Pons (tissue), 1 donor: ENCODE measurements at regions not wholly inside any gene's neighbourhood (a gene's known extent, or its start where the extent isn't known, plus 50 kb on each side); places are given as distances from the start of the nearest gene placed in this dataset.
A peak's percentile ranks its signal among the peaks of the same experiment; 100 is the strongest.

Experiments used
- DNase-seq: peaks from one replicate; pipeline ENCODE4 v3.0.0-alpha.2; 2016; ENCODE audit warnings: low spot score

DNA sequence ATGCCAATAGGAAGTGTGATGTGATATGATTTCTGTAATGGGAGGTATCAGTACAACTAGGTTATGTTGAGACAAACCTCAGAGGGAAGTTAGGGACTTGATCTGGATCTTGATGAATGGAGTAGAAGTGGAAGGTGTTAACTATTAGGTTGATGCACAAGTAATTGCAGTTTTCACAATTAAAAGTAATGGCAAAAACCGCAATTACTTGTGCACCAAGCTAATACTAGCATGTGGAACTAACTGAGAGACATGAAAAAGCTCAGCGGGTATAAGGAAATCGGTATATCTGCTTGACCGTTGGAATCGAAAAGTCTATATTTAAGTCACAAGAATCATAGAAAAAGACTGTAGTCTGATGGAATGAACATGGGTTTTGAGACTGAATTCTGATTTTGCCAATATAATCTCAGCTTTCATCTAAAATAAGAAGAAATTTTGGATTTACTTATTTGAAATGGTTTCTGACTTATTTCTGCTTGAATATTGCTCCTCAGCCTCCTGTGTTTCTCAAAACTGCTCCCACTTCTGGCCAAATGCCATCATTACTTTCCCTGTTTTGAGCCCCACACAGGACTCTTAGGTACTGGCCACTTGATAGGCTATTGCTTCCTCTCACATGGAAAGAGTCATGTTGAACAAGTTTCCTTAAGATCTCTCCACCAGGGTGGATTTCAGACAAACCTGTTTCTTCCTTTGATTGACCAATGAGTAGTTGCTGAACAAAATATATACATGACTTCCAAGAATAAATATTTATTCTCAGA, 271.5 kb upstream of the COL8A1 start:
- no peak for DNase-seq

DNA sequence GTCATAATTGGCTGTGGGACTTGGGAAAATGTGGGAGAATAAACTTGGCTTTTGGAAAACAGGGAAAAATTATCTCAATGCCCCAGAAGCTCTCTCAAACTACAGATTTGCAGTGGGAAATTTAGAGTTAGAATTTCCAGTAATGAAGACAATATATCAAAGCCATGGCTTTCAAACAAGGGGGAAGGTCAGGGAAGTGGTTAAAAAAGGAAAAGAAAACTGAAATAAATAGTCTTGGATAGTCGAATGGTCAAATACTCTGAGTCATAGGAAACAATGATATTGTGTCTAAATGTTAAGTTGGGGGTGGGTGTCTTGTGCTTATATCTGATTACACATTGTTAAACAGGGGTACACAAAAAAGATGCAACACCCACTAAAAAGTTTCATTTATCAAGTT, 272.4 kb upstream of the COL8A1 start:
- no peak for DNase-seq

DNA sequence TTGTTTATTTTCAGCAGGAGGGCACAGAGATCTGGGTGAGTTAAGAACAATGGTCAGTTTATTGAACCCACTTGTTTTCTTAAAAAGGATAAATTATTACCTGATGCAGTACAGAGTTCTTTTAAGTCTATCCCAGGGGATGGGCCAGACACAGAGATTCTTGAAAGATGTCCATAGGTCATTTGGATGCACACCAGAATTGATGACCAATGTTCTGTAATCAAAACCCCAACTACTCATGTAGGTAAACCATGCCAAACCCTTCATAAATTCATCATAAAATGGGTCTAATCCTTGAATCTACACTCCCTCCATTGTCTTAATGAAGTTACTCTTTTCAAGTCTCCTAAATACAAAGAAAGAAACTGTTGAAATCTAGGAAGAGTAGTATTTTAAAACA, 273.0 kb upstream of the COL8A1 start:
- no peak for DNase-seq

DNA sequence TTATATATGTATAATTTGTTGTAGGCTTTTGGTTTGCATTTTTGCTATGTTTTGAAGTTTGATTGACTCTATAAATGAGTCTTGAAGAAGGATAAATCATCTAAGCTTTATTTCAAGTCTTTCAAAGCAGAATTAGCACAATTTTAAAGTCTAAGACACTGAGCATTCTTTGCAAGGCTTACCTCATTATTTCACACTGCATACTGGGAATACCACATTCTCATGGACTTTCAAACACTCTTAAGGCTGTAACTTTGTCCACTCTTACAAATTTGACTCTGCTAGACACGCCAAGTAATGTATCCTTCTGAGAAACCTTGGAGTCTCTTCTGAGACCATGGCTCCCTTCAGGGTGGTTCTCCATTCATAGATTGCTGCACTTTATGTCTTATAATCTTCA, 281.3 kb upstream of the COL8A1 start:
- no peak for DNase-seq

DNA sequence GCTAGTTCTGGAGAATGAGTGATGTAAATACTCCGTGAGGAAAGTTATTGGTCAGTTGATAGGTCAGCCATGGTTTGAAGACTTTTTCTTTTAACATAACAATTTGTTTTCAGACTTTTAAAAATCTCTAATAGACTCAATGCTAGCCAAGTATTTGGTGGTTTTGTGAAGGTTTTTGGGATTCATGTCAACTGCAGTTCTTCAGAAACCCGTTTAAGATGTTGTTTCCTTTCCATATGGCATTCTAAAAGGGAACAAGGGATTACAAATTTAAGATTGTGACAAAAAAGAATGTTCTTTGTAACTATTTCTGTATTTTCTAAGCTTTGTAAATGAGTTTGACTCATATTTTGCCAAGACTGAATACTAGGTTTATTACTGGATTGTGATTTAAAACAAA, 281.7 kb upstream of the COL8A1 start:
- no peak for DNase-seq

DNA sequence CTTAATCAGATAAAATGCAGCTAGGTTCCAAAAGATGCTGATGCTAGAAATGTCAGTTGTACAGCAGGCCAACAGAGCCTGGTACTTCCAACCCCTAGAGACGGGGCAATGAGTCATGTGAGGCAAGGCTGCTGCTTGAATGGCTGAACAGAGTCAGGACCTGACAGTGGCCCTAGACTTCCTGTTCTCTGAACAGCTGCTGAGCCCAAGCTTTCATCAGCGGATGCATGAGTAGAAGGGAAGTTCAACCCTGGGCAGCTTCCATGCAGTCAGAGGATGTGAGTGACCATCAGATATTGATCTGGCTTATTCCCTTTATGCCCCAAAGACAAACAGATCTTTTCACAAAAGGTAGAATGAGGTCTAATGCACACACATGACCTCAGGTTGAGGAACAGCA, 282.9 kb upstream of the COL8A1 start:
- no peak for DNase-seq

DNA sequence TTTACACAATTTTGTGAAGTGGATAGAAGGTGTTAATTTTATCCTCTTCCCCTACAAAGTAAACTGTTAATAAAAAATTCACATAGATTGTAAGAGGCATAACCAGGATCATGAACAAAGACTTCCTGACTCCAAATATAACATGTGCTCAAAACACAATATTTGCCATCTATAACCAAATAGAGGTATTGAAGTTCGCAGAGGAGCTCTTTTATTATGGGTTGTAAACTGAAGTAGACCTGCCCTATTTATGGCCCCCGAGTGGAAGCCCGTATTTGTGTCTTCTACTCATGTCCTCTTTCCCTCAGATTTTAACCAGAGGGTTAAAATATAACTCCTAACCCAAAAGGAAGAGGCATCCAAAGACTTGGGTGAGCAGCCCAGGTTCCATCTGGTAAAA, 285.6 kb upstream of the COL8A1 start:
- DNase-seq, result no peak

DNA sequence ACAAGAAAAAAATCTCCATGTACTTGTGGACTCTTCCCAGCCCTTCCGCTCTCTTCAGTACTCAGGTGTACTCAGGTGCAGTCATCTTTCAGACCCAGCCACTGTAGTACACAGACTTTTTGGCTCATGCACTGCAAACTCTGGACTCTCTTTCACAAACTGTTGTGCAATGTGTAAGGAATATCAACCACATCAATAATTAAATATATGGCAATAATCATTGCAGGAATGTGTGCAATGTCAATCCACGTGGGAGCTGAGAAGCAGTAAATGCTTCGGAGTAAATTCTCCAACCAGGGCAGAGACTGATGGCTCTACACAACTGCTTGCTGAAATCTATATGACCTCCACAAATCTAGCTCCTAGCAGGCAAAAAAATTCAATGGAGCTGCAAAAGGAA, 287.3 kb upstream of the COL8A1 start:
- DNase-seq, result no peak

DNA sequence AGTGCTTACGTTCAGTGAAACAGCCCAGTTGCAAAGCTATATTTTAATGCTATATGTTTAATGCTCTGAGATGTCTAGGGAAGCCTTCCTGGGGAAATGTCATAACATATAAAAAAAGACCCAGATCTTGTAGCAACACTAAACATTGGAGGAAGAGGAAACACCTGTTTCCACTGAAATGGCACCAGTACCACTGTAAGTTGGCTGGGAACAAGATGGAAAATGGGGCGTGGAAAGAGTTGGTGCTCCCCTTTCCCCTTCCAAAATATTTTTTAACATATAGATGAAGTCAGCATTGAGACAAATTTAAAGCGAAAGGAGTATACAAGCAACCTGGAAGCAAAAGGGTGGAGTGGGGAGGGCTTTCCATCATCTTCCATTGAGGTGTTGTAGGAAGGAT, 289.9 kb upstream of the COL8A1 start:
- DNase-seq, result no peak

DNA sequence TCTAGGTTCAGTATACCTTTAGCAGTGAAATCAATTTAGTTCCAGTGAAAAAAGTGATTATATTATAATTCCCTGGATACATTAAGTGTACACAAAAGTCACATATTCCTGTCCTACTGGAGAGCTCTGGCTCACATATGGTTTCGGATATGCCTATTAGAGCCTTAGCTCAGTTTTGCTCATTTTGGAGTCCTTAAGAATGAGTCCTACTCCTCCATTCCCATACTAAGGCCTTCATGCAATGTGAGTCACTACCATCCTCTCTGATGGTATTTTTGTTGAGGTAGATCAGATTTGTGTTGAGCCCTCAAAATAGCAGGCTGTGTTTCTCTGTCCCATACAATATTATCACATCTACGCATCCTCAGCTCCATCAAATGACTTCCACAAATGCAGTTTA, 294.2 kb upstream of the COL8A1 start:
- DNase-seq, result no peak

DNA sequence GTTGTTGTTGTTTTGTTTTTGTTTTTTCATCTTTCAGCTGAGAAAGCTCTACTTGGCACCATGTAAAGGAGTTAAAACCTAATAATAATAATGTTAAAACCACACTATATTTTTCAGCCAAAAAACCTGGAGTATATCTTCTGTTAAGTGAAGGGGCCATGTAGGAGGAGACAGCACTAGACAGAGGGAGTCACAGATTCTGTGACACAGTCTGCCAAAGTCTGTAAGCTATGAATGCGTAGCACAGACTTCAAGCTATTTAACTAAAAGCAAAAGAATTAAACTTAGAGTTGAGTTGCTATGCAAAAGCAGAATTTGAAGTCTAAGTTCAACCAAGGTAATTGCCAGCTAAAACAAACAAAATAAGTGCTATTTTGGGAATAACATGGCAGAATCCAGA, 296.0 kb upstream of the COL8A1 start:
- DNase-seq, result no peak

DNA sequence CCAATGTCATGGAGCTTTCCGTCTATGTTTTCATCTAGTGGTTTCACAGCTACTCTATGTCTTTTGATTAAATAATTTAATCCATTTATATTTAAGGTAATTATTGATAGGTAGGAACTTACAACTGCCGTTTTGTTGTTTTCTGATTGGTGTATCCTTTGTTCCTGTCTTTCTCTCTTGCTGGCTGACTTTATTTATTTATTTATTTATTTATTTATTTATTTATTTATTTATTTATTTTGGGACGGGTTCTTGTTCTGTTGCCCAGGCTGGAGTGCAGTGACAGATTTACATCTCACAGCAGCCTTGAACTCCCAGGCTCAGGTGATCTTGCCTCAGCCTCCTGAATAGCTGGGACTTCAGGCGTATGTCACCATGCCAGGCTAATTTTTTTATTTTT, 299.2 kb upstream of the COL8A1 start:
- DNase-seq, result no peak

DNA sequence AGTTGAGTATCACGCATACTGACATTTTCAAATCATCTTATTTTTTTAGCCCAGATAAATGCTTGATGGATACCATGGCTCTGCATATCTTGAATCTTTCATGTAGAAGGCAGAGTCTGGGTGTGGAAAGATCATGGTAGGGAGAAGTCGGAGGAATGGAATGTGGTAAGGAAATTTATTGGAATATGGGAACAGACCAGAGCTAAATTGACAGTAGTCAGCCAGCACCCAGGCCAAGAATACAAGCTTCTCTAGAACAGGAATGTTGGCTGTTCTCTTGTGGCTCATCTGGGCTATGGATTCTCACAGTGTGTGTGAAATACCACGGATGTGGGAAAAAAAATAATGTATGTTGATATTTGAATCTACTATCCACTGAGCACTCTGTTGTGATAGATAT, 305.7 kb upstream of the COL8A1 start:
- no peak for DNase-seq

DNA sequence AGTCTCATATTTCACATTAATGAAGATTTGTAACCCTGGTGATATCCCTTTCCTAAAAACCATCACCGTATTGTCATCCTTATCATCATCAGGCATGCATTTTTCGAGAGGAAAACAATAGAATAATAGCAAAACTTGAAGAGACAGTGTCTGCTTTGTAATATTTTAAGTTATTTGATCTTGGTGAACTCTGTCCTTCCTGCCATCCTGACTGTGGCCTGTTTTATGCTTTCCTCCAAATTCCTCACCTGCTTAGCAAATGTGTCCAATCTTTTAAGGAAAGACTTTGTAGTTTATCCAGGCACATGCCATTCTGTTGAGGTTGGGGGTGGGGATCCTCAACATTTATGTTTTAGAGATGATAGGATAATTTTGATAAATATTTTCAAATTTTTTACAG, 306.1 kb upstream of the COL8A1 start:
- DNase-seq, result no peak

DNA sequence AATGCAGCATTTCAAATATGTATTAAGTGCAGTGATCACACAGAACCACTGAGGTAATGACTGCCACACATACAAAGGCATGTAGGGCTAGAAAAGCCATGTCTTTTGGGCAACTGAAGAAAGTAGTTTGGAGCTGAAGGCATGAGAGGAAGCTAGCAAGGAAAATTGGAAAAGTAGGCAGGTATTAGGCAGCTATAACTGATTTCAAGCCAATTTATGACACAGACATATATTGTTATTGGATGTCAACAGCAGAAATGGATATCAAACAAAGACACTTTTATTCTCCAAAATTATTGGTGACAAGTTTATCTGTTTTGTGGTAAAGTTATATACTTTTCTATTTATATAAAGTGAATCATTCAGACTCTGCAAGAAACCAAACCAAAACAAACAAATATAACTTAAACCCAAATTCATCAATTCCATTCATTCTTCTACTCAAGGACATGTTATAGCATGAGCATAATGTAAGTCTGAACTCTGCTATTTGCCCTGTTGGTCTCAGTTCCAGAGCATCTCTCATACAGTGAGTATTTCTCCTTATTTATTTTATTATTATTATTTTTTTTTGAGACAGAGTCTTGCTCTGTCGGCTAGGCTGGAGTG, 307.4 kb upstream of the COL8A1 start:
- DNase-seq, result no peak

DNA sequence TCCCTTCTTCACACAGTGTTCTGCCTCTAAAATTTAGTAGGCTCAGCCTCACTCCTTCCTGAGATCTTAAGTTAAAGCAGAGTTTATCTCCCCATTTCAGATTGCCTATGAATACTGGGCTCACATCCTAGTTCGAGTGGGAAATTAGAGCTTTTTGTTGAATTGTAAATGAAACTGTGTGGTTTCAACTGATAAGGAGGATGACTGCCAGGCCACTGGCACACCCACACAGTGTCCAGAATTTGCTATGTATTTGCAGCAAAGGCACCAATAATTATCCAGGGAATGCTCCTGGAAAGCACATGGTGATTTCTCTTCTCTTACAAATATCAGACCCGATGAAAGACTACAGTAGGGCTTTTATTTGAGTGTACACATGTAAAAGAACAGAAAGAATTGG, 308.1 kb upstream of the COL8A1 start:
- DNase-seq, result no peak

DNA sequence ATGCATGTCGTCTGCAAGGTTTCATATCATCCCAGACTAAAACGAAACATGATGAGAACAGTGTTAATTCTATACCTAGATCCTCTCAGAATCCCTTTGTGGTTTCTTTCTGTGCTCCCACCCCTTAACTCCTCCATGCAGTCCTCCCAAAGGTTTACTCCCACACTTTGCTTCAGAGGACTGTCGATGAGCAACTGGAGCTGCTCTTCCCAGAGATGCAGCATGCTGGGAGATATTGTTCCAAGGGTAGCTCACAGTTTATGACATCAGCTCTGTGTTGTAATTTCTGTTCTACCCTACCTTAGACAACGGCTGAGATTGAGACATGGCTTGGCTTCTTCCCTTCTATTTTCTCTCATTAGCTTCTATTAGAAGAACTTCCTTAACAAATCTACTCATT, 313.0 kb upstream of the COL8A1 start:
- DNase-seq, result no peak

DNA sequence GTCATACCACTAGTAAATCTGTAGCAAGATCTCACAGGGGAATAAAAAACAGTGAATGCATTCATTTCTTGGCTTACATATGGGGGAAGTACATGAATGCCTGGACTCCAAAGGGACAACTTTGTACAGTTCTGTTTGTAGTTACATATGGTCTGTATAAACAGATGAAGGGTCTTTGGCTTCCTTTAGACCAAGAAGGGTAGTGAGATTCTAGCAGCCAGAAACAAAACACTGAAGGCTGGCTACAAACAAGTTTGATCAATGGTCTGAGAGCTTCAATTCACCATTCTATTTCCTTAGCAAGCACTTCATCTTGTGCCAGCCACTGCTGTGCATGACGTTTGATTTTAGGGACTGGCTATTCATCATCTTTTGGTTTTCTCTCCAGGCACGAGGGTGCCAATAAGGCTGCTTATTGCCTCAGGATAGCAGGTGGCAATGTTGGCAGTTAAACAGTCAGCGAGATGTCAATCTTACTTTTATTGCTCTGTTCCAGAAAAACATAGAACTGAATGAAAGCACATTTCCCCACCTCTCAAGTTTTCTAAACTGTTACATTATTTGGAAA, 313.7 kb upstream of the COL8A1 start:
- peak; percentile 5 for DNase-seq

DNA sequence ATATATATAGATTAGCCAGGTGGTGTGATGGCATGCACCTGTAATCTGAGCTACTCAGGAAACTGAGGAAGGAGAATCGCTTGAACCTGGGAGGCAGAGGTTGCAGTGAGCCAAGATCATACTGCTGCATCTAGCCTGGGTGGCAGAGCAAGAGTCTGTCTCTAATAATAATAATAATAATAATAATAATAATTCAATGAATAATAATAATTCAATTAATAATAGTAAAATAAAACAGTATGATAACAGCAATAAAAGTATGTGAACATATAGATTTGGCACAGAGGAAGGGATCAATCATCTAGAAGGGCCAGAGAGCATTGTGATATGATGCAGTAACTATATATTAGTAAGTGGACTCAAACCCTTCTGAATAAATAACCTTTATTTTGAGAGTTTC, 314.5 kb upstream of the COL8A1 start:
- DNase-seq, result no peak

DNA sequence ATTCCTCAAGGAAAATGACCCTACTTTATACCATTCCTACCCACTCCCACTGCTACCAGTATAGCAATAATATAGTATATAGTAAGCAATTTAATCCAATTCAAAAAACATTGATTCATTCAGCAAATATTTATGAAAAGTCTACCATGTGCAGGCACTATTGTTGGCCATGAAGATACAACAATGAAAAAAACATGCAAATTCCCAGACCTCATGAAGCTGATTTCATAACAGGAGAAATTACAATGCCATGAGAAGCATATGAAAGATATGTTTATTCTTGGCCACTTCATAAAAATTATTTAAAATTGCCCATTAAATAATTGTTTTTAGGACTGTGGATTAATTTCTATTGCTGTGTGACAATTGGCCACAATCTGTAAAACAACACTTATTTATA, 315.8 kb upstream of the COL8A1 start:
- no peak for DNase-seq

DNA sequence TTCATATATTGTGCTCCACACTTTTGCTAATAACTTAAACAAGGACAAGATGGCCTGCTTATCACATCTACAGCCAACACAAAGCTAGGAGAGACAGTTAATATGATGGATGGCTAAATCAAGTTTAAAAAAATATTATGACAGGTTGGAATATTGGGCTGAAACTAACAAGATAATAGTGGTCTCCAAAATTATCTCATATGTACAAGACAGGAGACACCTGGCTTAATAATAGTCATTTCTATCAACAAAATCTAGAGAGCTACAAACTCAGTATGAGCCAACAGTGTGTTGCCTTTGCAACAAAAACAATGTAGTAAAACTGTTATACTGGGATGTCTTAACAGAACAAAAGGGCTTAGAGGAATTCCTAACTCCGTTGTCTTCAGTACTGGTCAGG, 317.1 kb upstream of the COL8A1 start:
- DNase-seq, result no peak

DNA sequence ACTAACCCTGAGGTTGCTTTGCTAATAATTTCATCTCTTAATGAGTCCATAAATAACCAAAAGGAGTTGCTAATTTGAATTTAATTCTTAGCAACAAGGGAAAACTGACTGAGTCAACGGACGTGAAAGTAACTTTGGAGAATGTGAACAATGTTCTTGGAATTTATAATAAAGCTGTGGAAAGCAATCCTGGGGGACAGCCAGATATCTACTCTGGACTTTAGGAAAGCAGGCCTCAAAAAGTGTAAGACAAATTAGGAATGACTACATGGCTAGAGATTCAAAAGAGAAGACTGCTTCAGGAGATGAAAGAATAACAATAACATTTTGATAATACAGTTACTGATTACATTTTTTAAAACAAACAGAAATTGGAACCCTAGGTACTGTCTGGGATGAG, 318.4 kb upstream of the COL8A1 start:
- no peak for DNase-seq

DNA sequence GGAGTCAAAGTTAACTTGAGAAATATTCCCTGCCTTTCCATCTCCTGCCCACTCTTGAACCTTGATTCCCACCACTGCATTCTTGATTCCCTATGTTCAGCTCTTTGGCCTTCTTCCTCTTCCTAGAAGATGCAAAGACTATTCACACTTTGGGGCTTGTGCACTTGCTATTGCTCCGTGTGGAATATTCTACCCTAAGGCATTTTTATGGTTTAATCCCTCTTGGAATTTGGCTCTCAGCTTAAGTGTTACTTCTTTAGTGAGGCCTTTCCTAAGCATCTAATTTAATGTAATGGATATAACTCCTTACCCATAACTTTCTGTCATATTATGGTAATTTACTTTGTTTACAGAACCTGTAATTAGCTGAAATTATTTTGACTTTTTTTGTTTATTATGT, 318.9 kb upstream of the COL8A1 start:
- DNase-seq, result no peak

DNA sequence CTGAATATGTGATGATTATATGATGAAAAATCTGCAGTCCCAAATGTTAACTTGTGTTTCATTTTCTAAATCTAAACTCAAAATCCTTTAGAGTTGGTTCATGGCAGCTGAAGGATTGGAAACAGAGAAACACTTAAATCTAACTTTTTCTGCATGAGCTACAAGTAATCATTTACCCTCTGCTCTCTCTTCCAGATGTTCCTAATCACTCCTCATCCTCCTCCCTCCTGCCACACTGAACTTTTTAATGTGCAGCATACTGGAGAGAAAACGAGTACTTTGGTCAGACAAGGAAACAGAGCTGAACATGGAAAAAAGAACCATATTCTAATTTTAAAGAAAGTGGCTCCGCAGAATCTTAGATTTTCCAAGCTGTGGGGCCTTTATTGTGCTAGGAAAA, 321.2 kb upstream of the COL8A1 start:
- no peak for DNase-seq
